ENCODE measurements at regions not wholly inside any gene's neighbourhood (a gene's known extent, or its start where the extent isn't known, plus 50 kb on each side); places are given as distances from the start of the nearest gene placed in this dataset.
"Not testable (repeated sequence)": the region's sequence is repeated elsewhere in the genome, so short reads cannot be mapped to it uniquely, and the experiment has no call there.

- DNase-seq, result no peak
Measured at GRCh38 chr21:31448496-31448895, 104.4 kb upstream of the TIAM1 start.

- DNase-seq, result no peak
Measured at GRCh38 chr21:31447505-31447904, 103.4 kb upstream of the TIAM1 start.

- DNase-seq, result no peak
Measured at GRCh38 chr21:31446226-31446855, 102.3 kb upstream of the TIAM1 start.

GRCh38 chr21:31445137-31445536, 101.1 kb upstream of the TIAM1 start:
- no peak for DNase-seq

GRCh38 chr21:31443736-31444521, 99.9 kb upstream of the TIAM1 start:
- DNase-seq, result no peak

- DNase-seq, result no peak
Measured at GRCh38 chr21:31442339-31442738, 98.3 kb upstream of the TIAM1 start.

GRCh38 chr21:31429506-31429905, 85.4 kb upstream of the TIAM1 start:
- DNase-seq, result no peak

GRCh38 chr21:31426235-31426797, 82.3 kb upstream of the TIAM1 start:
- peak; percentile 7 for DNase-seq

GRCh38 chr21:31425138-31425537, 81.1 kb upstream of the TIAM1 start:
- no peak for DNase-seq

- DNase-seq, result no peak
Measured at GRCh38 chr21:31424058-31424457, 80.0 kb upstream of the TIAM1 start.

GRCh38 chr21:31420988-31421387, 76.9 kb upstream of the TIAM1 start:
- no peak for DNase-seq

GRCh38 chr21:31420354-31420753, 76.3 kb upstream of the TIAM1 start:
- DNase-seq, result no peak

- no peak for DNase-seq
Measured at GRCh38 chr21:31418377-31419001, 74.4 kb upstream of the TIAM1 start.

GRCh38 chr21:31417214-31417613, 73.2 kb upstream of the TIAM1 start:
- not testable (repeated sequence) for DNase-seq

- no peak for DNase-seq
Measured at GRCh38 chr21:31416465-31416864, 72.4 kb upstream of the TIAM1 start.

- no peak for DNase-seq
Measured at GRCh38 chr21:31414263-31415000, 70.4 kb upstream of the TIAM1 start.

GRCh38 chr21:31413698-31414097, 69.6 kb upstream of the TIAM1 start:
- no peak for DNase-seq

- DNase-seq, result peak; percentile 35
Measured at GRCh38 chr21:31410499-31411131, 66.6 kb upstream of the TIAM1 start.

- no peak for DNase-seq
Measured at GRCh38 chr21:31409831-31410487, 65.9 kb upstream of the TIAM1 start.

GRCh38 chr21:31408301-31409088, 64.4 kb upstream of the TIAM1 start:
- DNase-seq, result no peak

GRCh38 chr21:31406510-31406909, 62.4 kb upstream of the TIAM1 start:
- no peak for DNase-seq

Measured in kidney glomerular epithelial cell (primary cell).